H1 (cell line): ENCODE measurements at regions not wholly inside any gene's neighbourhood (a gene's known extent, or its start where the extent isn't known, plus 50 kb on each side); places are given as distances from the start of the nearest gene placed in this dataset.

Experiments
- CTCF ChIA-PET: fragments of 300-600 bp; sonication (Branson Sonifier 250); formaldehyde crosslinking; loops from one replicate; lab custom pipeline; 2021; ENCODE audit not compliant: partially characterized antibody; lab: Charles Lee
- POLR2A ChIA-PET: fragments of 300-600 bp; sonication (Branson Sonifier 250); formaldehyde crosslinking; loops from one replicate; lab custom pipeline; 2021; ENCODE audit warnings: inconsistent platforms; ENCODE audit not compliant: partially characterized antibody; lab: Charles Lee
- DNase-seq, 2 experiments: peaks; one replicate each; pipeline versions ENCODE4 v3.0.0 to v3.0.0-alpha.2; 2010 to 2022; ENCODE audit warnings: low spot score in 2 of 2, low read depth in 1 of 2, mixed read lengths in 1 of 2
- FAIRE-seq: peaks from 2 replicates; lab custom pipeline; 2011; peaks lifted over from hg19 to GRCh38; lab: Jason Lieb, UNC
- H2AFZ ChIP-seq: 2 replicates; pipeline ENCODE4 v1.8.1; 2012; ENCODE audit warnings: low read length, inconsistent platforms
- H2AK5ac ChIP-seq: 2 replicates; pipeline ENCODE4 v1.6.1; 2013; ENCODE audit warnings: low read depth, low read length
- H2BK120ac ChIP-seq: replicated peaks from 2 replicates; pipeline ENCODE3; 2013; ENCODE audit warnings: low read depth, low read length, inconsistent platforms
- H2BK12ac ChIP-seq: 2 replicates; pipeline ENCODE4 v1.6.1; 2013; ENCODE audit warnings: low read depth, low read length
- H2BK15ac ChIP-seq: 2 replicates; pipeline ENCODE4 v1.6.1; 2013; ENCODE audit warnings: low read length
- H2BK20ac ChIP-seq: 2 replicates; pipeline ENCODE4 v1.6.1; 2013; ENCODE audit warnings: low read length
- H2BK5ac ChIP-seq: 2 replicates; pipeline ENCODE4 v1.6.1; 2013; ENCODE audit warnings: low read depth, low read length
- H3K14ac ChIP-seq: 2 replicates; pipeline ENCODE4 v1.6.1; 2013; ENCODE audit warnings: inconsistent platforms; ENCODE audit not compliant: insufficient read length
- H3K18ac ChIP-seq: 2 replicates; pipeline ENCODE4 v1.6.1; 2013; ENCODE audit warnings: low read length; ENCODE audit errors: extremely low read depth
- H3K23ac ChIP-seq: 2 replicates; pipeline ENCODE4 v1.6.1; 2013; ENCODE audit warnings: inconsistent platforms; ENCODE audit not compliant: insufficient read length
- H3K23me2 ChIP-seq: 2 replicates; pipeline ENCODE4 v1.6.1; 2013; ENCODE audit warnings: low read depth, low read length
- H3K27ac ChIP-seq: 2 replicates; pipeline ENCODE4 v1.6.1; 2011; ENCODE audit warnings: low read depth, low read length, inconsistent platforms
- H3K27me3 ChIP-seq, 4 experiments: replicated peaks in 1 of 4; 1 replicate in 1 of 4; 2 replicates in 3 of 4; pipeline versions ENCODE4 v1.6.1 to v1.8.1; 2011 to 2013; ENCODE audit warnings: low read length in 3 of 4, mild to moderate bottlenecking in 3 of 4, inconsistent platforms in 2 of 4, mixed read lengths in 2 of 4, moderate library complexity in 1 of 4; ENCODE audit not compliant: control insufficient read depth in 3 of 4, insufficient read depth in 3 of 4; ENCODE audit errors: extremely low read depth in 1 of 4
- H3K36me3 ChIP-seq, 4 experiments: 2 replicates each; pipeline versions ENCODE4 v1.6.1 to v1.8.1; 2011 to 2013; ENCODE audit warnings: mild to moderate bottlenecking in 4 of 4, low read length in 3 of 4, moderate library complexity in 2 of 4, control low read depth in 1 of 4, inconsistent platforms in 1 of 4; ENCODE audit not compliant: insufficient read depth in 4 of 4, control insufficient read depth in 2 of 4
- H3K4ac ChIP-seq: replicated peaks from 2 replicates; pipeline ENCODE3; 2013; ENCODE audit warnings: low read length, low read depth, mixed read lengths, inconsistent platforms; ENCODE audit not compliant: insufficient read length
- H3K4me1 ChIP-seq, 4 experiments: replicated peaks in 1 of 4; 1 replicate in 1 of 4; 2 replicates in 3 of 4; pipeline versions ENCODE4 v1.6.1 to v1.8.1; 2011 to 2013; ENCODE audit warnings: low read length in 3 of 4, inconsistent platforms in 2 of 4, mixed read lengths in 1 of 4; ENCODE audit not compliant: insufficient read depth in 4 of 4, control insufficient read depth in 3 of 4
- H3K4me2 ChIP-seq, 2 experiments: 2 replicates each; pipeline versions ENCODE4 v1.6.1 to v1.8.1; 2011 to 2013; ENCODE audit warnings: low read depth in 2 of 2, low read length in 2 of 2, control low read depth in 1 of 2, inconsistent platforms in 1 of 2, mild to moderate bottlenecking in 1 of 2; ENCODE audit not compliant: insufficient read depth in 1 of 2
- H3K4me3 ChIP-seq, 4 experiments: fragments of 200-600, 300-600 bp in 1 of 4; sonication (generic), shearing (Covaris generic), sonication (Bioruptor Twin) in 1 of 4; 2 replicates each; pipeline versions ENCODE4 v1.5.1 to v1.8.1; 2011 to 2016; ENCODE audit warnings: low read length in 4 of 4, low read depth in 3 of 4, control low read depth in 2 of 4, inconsistent platforms in 2 of 4, mild to moderate bottlenecking in 2 of 4, mixed read lengths in 1 of 4, moderate library complexity in 1 of 4; ENCODE audit not compliant: insufficient read depth in 2 of 4; ENCODE audit errors: extremely low read depth in 1 of 4
- H3K56ac ChIP-seq: replicated peaks from 2 replicates; pipeline ENCODE3; 2013; ENCODE audit warnings: low read depth, mild to moderate bottlenecking, mixed read lengths, low read length, inconsistent platforms; ENCODE audit not compliant: insufficient read length
- H3K79me1 ChIP-seq: 2 replicates; pipeline ENCODE4 v1.6.1; 2013; ENCODE audit warnings: low read depth, low read length, control low read depth
- H3K79me2 ChIP-seq, 2 experiments: 2 replicates each; pipeline versions ENCODE4 v1.6.1 to v1.8.1; 2012 to 2013; ENCODE audit warnings: low read length in 2 of 2, mild to moderate bottlenecking in 2 of 2, inconsistent platforms in 1 of 2; ENCODE audit not compliant: insufficient read depth in 2 of 2, control insufficient read depth in 1 of 2
- H3K9ac ChIP-seq, 4 experiments: replicated peaks in 1 of 4; 1 replicate in 1 of 4; 2 replicates in 3 of 4; pipeline versions ENCODE4 v1.6.1 to v1.8.1; 2011 to 2013; ENCODE audit warnings: low read depth in 3 of 4, low read length in 3 of 4, control low read depth in 2 of 4, mild to moderate bottlenecking in 2 of 4, moderate library complexity in 2 of 4, inconsistent platforms in 1 of 4; ENCODE audit errors: extremely low read depth in 1 of 4
- H3K9me3 ChIP-seq, 2 experiments: 2 replicates each; pipeline versions ENCODE4 v1.6.1 to v1.8.1; 2012 to 2013; ENCODE audit warnings: mild to moderate bottlenecking in 2 of 2, moderate library complexity in 2 of 2, control low read depth in 1 of 2, inconsistent platforms in 1 of 2, low read depth in 1 of 2, low read length in 1 of 2, mixed read lengths in 1 of 2; ENCODE audit not compliant: insufficient read depth in 2 of 2
- H4K20me1 ChIP-seq, 2 experiments: replicated peaks in 1 of 2; 2 replicates each; pipeline versions ENCODE3 to v1.8.1; 2011 to 2013; ENCODE audit warnings: inconsistent platforms in 2 of 2, low read length in 2 of 2, mild to moderate bottlenecking in 1 of 2; ENCODE audit not compliant: insufficient read depth in 2 of 2, control insufficient read depth in 1 of 2
- H4K5ac ChIP-seq: 2 replicates; pipeline ENCODE4 v1.6.1; 2013; ENCODE audit warnings: low read length, low read depth, mixed read lengths, inconsistent platforms; ENCODE audit not compliant: insufficient read length
- H4K8ac ChIP-seq: 2 replicates; pipeline ENCODE4 v1.8.0; 2013; ENCODE audit warnings: mild to moderate bottlenecking, moderate library complexity, low read length, inconsistent platforms; ENCODE audit not compliant: insufficient read depth; ENCODE audit errors: extremely low read depth
- H4K91ac ChIP-seq: replicated peaks from 2 replicates; pipeline ENCODE3; 2013; ENCODE audit warnings: low read length, mixed read lengths, inconsistent platforms; ENCODE audit not compliant: insufficient read length
- EP300 ChIP-seq, 2 experiments: IDR thresholded peaks; 1 replicate in 1 of 2; 2 replicates in 1 of 2; pipeline ENCODE4 v1.6.1; 2011 to 2012; ENCODE audit warnings: low read depth in 2 of 2, low read length in 2 of 2, mild to moderate bottlenecking in 2 of 2, borderline replicate concordance in 1 of 2, inconsistent platforms in 1 of 2, moderate library complexity in 1 of 2
- GTF2F1 ChIP-seq: IDR thresholded peaks from 2 replicates; pipeline ENCODE4 v1.6.1; 2012; ENCODE audit warnings: low read depth, low read length, improper control_type of control experiment, borderline replicate concordance
- JUND ChIP-seq: IDR thresholded peaks from 2 replicates; pipeline ENCODE4 v1.6.1; 2011; ENCODE audit warnings: mild to moderate bottlenecking, improper control_type of control experiment, low read length
- RAD21 ChIP-seq, 2 experiments: IDR thresholded peaks in 1 of 2; conservative IDR thresholded peaks in 1 of 2; 2 replicates each; pipeline ENCODE4 v1.6.1; 2011; ENCODE audit warnings: low read depth in 2 of 2, low read length in 2 of 2, improper control_type of control experiment in 1 of 2, inconsistent platforms in 1 of 2, mild to moderate bottlenecking in 1 of 2, moderate library complexity in 1 of 2
- SAP30 ChIP-seq: fragments of 300-600 bp; sonication (generic); IDR thresholded peaks from 2 replicates; pipeline ENCODE4 v1.7.1; 2012; ENCODE audit warnings: low read length, moderate library complexity, mild to moderate bottlenecking, inconsistent platforms; ENCODE audit not compliant: insufficient read depth, insufficient replicate concordance
- TAF1 ChIP-seq: IDR thresholded peaks from 2 replicates; pipeline ENCODE4 v1.6.1; 2011; ENCODE audit warnings: mild to moderate bottlenecking, low read depth, low read length
- WGBS, 2 experiments: shearing (Covaris generic) in 1 of 2; methylation state at CpG; one replicate each; pipeline versions ENCODE4 v1.1.6 to v1.1.7; 2013 to 2015; ENCODE audit warnings: low lambda C conversion rate in 2 of 2, mixed read lengths in 2 of 2, inconsistent platforms in 1 of 2, low coverage in 1 of 2, missing lambda C conversion rate in 1 of 2; ENCODE audit not compliant: insufficient replicate concordance in 2 of 2, insufficient coverage in 1 of 2, insufficient read length in 1 of 2; ENCODE audit errors: extremely low coverage in 1 of 2, missing lambda C conversion rate in 1 of 2; 5-methylcytosine and 5-hydroxymethylcytosine counted together

DNA sequence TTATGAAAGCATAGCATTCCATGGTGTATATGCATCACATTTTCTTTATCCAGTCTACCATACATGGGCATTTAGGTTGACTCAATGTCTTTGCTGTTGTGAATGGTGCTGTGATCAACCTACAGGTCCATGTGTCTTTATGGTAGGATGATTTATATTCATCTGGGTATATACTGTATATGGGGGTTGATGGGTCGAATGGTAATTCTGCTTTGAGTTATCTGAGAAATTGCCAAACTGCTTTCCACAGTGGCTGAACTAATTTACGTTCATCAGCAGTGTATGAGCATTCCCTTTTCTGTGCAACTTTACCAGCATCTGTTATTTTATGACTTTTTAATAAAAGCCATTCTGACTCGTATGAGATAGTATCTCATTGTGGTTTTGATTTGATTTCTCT lies 662.4 kb upstream of the BCHE start:
- CTCF ChIA-PET = interaction anchor here (0.7 kb wide), 1 partner anchor 75 kb away, joined by 4 read pairs; no protein-coding TSS in a partner anchor
- Histone ChIP-seq H3K4ac (no peak overlapping the region), H3K79me2 (no peaks in the 10 kb centered on the region), H3K27me3 (no peaks in the 10 kb centered on the region), H3K18ac (0 out of 2 replicates have a peak overlapping the region, but pooled peaks have one; percentile 4), H2AFZ (no peak overlapping the region), H4K8ac (no peak overlapping the region), H3K4me1 (0 out of 7 replicates have a peak, but pooled peaks cover 0 to 2% (median 0%) of the 10 kb centered on the region in 4 experiments), H4K5ac (no peak overlapping the region), H3K9me3 (no peaks in the 10 kb centered on the region), H3K79me1 (no peaks in the 10 kb centered on the region), H3K36me3 (no peaks in the 10 kb centered on the region), H2BK20ac (no peak overlapping the region), H2BK120ac (no peak overlapping the region), H3K56ac (no peak overlapping the region), H3K14ac (no peak overlapping the region), H3K4me2 (no peak overlapping the region), H3K23me2 (no peaks in the 10 kb centered on the region), H3K23ac (no peak overlapping the region), H3K27ac (no peak overlapping the region), H2BK15ac (no peak overlapping the region), H4K91ac (no peak overlapping the region), H4K20me1 (no peaks in the 10 kb centered on the region), H2BK12ac (no peak overlapping the region), H3K9ac (no peak overlapping the region), H2BK5ac (no peak overlapping the region), H2AK5ac (no peak overlapping the region), H3K4me3 (no peak overlapping the region)
- 86% methylated on average over 3 of the region's 3 CpGs; no CpG with 5 or more reads in 1 of the 2 experiments for WGBS, 2 experiments
- DNase-seq (no peak), FAIRE-seq (no peak)
- POLR2A ChIA-PET = interaction anchor here (0.6 kb wide), 1 partner anchor 236 kb away, joined by 3 read pairs; no protein-coding TSS in a partner anchor
- TF ChIP-seq RAD21 (IDR thresholded peaks at IDR 0.05 in 1 of 2, conservative IDR thresholded peaks at IDR 0.05 in 1 of 2; ENCODE audit: low read depth in 2 of 2, low read length in 2 of 2) (no peak), TAF1 (no peak), JUND (no peak), SAP30 (no peak), GTF2F1 (no peak), EP300 (IDR thresholded peaks at IDR 0.05; ENCODE audit: borderline replicate concordance in 1 of 2, low read depth in 2 of 2, low read length in 2 of 2) (no peak)
